ENCODE measurements at regions not wholly inside any gene's neighbourhood (a gene's known extent, or its start where the extent isn't known, plus 50 kb on each side); places are given as distances from the start of the nearest gene placed in this dataset.

DNA sequence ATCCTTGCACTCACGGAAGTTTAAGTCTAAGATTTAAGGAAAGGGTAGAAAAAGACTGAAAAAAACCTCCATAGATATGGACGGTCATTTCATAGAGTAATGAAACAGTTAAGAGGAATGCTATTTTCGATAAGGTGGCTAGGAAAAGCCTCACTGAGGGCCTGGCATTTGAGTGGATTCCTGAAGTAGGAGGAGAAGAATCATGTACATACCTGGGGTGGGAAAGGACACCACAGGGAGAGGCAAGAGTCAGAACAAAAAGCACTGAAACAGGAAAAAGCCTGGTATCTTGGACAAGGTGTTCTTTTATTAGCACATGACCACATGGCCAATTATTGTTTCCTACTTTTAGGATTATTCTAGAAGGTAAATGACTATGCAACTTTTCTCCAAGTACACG is 547.2 kb upstream of the DIPK2B start:
- in situ Hi-C loops (cut with HindIII; ENCODE audit: low pct_unique_long_range_greater_than_20kb, low sequenced_read_pairs) (no loop called here), intact Hi-C loops (cut with micrococcal nuclease; ENCODE audit: unreplicated experiment) (loop anchor here (5.0 kb wide), 1 partner anchor 231 kb away; no protein-coding TSS in a partner anchor)
- Histone ChIP-seq H3K27ac (ENCODE audit: low read length) (no peak overlapping the region), H3K4me1 (ENCODE audit: control insufficient read depth, insufficient read depth, low read length) (peaks cover 33% of the 10 kb centered on the region), H3K4me3 (ENCODE audit: low read depth in 2 of 2, low read length in 2 of 2) (no peak overlapping the region), H3K27me3 (ENCODE audit: control insufficient read depth, insufficient read depth, low read length) (no peaks in the 10 kb centered on the region), H3K36me3 (ENCODE audit: control insufficient read depth, insufficient read depth, low read length) (peaks cover 10% of the 10 kb centered on the region; the same call in 1 of the 2 replicates), H3K9me3 (ENCODE audit: control insufficient read depth, insufficient read depth, low read depth, low read length) (no peaks in the 10 kb centered on the region)
- no TSS peak for BruUV-seq (replicated peaks)
- POLR2A ChIA-PET: no interaction called here
- TF ChIP-seq POLR2AphosphoS5 (IDR thresholded peaks at IDR 0.05; ENCODE audit: low read depth, low read length): no peak
- TF ChIP-seq, protein P1, sequence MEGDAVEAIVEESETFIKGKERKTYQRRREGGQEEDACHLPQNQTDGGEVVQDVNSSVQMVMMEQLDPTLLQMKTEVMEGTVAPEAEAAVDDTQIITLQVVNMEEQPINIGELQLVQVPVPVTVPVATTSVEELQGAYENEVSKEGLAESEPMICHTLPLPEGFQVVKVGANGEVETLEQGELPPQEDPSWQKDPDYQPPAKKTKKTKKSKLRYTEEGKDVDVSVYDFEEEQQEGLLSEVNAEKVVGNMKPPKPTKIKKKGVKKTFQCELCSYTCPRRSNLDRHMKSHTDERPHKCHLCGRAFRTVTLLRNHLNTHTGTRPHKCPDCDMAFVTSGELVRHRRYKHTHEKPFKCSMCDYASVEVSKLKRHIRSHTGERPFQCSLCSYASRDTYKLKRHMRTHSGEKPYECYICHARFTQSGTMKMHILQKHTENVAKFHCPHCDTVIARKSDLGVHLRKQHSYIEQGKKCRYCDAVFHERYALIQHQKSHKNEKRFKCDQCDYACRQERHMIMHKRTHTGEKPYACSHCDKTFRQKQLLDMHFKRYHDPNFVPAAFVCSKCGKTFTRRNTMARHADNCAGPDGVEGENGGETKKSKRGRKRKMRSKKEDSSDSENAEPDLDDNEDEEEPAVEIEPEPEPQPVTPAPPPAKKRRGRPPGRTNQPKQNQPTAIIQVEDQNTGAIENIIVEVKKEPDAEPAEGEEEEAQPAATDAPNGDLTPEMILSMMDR (IDR thresholded peaks at IDR 0.05): no peak
- CTCF ChIA-PET: no interaction called here
- ATAC-seq: no peak
- DNase-seq (ENCODE audit: low read depth, low spot score): no peak

DNA sequence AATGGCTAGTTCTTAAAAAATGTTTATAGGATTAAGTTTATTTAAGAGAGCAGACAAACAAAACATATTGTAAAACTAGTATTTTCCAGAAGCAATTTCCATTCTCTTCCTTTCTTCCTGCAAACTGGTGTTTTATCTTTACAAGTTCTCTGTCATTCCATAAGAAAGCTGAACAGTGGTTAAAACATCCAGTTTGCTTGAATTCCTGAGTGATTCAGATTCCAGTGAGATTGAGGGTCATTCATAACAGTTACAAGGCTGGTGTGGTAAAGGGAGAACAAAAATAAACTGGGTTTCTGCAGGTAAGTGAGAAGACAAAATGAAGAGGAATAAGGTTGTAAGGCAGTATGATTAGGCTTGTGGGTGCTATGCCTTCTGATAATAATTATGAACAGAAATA is 544.8 kb upstream of the DIPK2B start:
- no peaks in the 10 kb centered on the region for H3K27me3 ChIP-seq (ENCODE audit: control insufficient read depth, insufficient read depth, low read length)
- H3K9me3 ChIP-seq (ENCODE audit: control insufficient read depth, insufficient read depth, low read depth, low read length): no peaks in the 10 kb centered on the region
- no peak for DNase-seq (ENCODE audit: low read depth, low spot score)
- ChIA-PET POLR2A (no interaction called here), CTCF (no interaction called here)
- no peak for ATAC-seq
- no peak overlapping the region for H3K27ac ChIP-seq (ENCODE audit: low read length)
- H3K36me3 ChIP-seq (ENCODE audit: control insufficient read depth, insufficient read depth, low read length): peaks cover 10% of the 10 kb centered on the region; the same call in 1 of the 2 replicates
- peaks cover 21% of the 10 kb centered on the region for H3K4me1 ChIP-seq (ENCODE audit: control insufficient read depth, insufficient read depth, low read length)
- H3K4me3 ChIP-seq (ENCODE audit: low read depth in 2 of 2, low read length in 2 of 2): no peak overlapping the region
- intact Hi-C loops (cut with micrococcal nuclease; ENCODE audit: unreplicated experiment) (loop anchor here (5.0 kb wide), 1 partner anchor 228 kb away; no protein-coding TSS in a partner anchor), in situ Hi-C loops (cut with HindIII; ENCODE audit: low pct_unique_long_range_greater_than_20kb, low sequenced_read_pairs) (no loop called here)
- BruUV-seq (replicated peaks): no TSS peak
- TF ChIP-seq TCF7L2 (IDR thresholded peaks at IDR 0.05; ENCODE audit: low read depth, low read length) (no peak), POLR2AphosphoS5 (IDR thresholded peaks at IDR 0.05; ENCODE audit: low read depth, low read length) (no peak), SIN3A (IDR thresholded peaks at IDR 0.05; ENCODE audit: borderline replicate concordance, insufficient read depth, low read depth, low read length) (no peak)
- TF ChIP-seq, protein P1 (IDR thresholded peaks at IDR 0.05): no peak
- TF ChIP-seq, protein P2, sequence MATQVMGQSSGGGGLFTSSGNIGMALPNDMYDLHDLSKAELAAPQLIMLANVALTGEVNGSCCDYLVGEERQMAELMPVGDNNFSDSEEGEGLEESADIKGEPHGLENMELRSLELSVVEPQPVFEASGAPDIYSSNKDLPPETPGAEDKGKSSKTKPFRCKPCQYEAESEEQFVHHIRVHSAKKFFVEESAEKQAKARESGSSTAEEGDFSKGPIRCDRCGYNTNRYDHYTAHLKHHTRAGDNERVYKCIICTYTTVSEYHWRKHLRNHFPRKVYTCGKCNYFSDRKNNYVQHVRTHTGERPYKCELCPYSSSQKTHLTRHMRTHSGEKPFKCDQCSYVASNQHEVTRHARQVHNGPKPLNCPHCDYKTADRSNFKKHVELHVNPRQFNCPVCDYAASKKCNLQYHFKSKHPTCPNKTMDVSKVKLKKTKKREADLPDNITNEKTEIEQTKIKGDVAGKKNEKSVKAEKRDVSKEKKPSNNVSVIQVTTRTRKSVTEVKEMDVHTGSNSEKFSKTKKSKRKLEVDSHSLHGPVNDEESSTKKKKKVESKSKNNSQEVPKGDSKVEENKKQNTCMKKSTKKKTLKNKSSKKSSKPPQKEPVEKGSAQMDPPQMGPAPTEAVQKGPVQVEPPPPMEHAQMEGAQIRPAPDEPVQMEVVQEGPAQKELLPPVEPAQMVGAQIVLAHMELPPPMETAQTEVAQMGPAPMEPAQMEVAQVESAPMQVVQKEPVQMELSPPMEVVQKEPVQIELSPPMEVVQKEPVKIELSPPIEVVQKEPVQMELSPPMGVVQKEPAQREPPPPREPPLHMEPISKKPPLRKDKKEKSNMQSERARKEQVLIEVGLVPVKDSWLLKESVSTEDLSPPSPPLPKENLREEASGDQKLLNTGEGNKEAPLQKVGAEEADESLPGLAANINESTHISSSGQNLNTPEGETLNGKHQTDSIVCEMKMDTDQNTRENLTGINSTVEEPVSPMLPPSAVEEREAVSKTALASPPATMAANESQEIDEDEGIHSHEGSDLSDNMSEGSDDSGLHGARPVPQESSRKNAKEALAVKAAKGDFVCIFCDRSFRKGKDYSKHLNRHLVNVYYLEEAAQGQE (IDR thresholded peaks at IDR 0.05; ENCODE audit: insufficient read depth in 1 of 2, low read depth in 2 of 2, low read length in 1 of 2): no peak

All from Panc1 (cell line).